CD4-positive, alpha-beta memory T cell (primary cell): ENCODE measurements at regions not wholly inside any gene's neighbourhood (a gene's known extent, or its start where the extent isn't known, plus 50 kb on each side); places are given as distances from the start of the nearest gene placed in this dataset.
"Not testable (repeated sequence)": the region's sequence is repeated elsewhere in the genome, so short reads cannot be mapped to it uniquely, and the experiment has no call there.

Experiments used
- CTCF ChIA-PET: fragments of 350-600 bp; sonication (Branson Sonifier 250); formaldehyde crosslinking; loops from one replicate; lab custom pipeline; 2021; ENCODE audit warnings: inconsistent platforms; ENCODE audit not compliant: partially characterized antibody; lab: Charles Lee
- POLR2A ChIA-PET: fragments of 350-600 bp; sonication (Branson Sonifier 250); formaldehyde crosslinking; loops from one replicate; lab custom pipeline; 2021; ENCODE audit not compliant: partially characterized antibody; lab: Charles Lee
- DNase-seq, 5 donors: peaks; one replicate each; pipeline versions ENCODE4 v3.0.0 to v3.0.0-alpha.2; 2020 to 2022; ENCODE audit warnings: mixed read lengths in 1 of 5
- H3K27ac ChIP-seq: one replicate; pipeline ENCODE4 v1.7.0; 2013; ENCODE audit warnings: low read depth, low read length
- H3K27me3 ChIP-seq: 2 replicates; pipeline ENCODE4 v1.7.0; 2013; ENCODE audit warnings: mild to moderate bottlenecking, low read length, moderate library complexity; ENCODE audit not compliant: insufficient read depth
- H3K36me3 ChIP-seq: 2 replicates; pipeline ENCODE4 v1.7.0; 2013; ENCODE audit warnings: mild to moderate bottlenecking, low read length, moderate library complexity; ENCODE audit not compliant: insufficient read depth
- H3K4me1 ChIP-seq: 2 replicates; pipeline ENCODE4 v1.7.0; 2013; ENCODE audit warnings: mild to moderate bottlenecking, low read length, moderate library complexity; ENCODE audit not compliant: insufficient read depth
- H3K4me3 ChIP-seq, 2 donors: one replicate each; pipeline ENCODE4 v1.7.0; 2013; ENCODE audit warnings: low read length in 2 of 2, mild to moderate bottlenecking in 1 of 2
- H3K9me3 ChIP-seq, 2 donors: one replicate each; pipeline ENCODE4 v1.7.0; 2013; ENCODE audit warnings: low read length in 2 of 2, control low read depth in 1 of 2; ENCODE audit not compliant: control insufficient read depth in 1 of 2
- H3K27ac Mint-ChIP-seq, 7 donors: one replicate each; pipeline ENCODE4 v1.8.0; 2020 to 2021; ENCODE audit warnings: mixed read lengths in 7 of 7, mild to moderate bottlenecking in 6 of 7, inconsistent platforms in 3 of 7, moderate library complexity in 3 of 7
- H3K27me3 Mint-ChIP-seq, 2 donors: one replicate each; pipeline ENCODE4 v1.8.0; 2020 to 2021; ENCODE audit warnings: mixed read lengths in 2 of 2
- H3K36me3 Mint-ChIP-seq, 2 donors: one replicate each; pipeline ENCODE4 v1.8.0; 2020 to 2021; ENCODE audit warnings: mixed read lengths in 2 of 2, inconsistent platforms in 1 of 2, mild to moderate bottlenecking in 1 of 2
- H3K4me1 Mint-ChIP-seq, 4 donors: one replicate each; pipeline ENCODE4 v1.8.0; 2020 to 2021; ENCODE audit warnings: mixed read lengths in 4 of 4, mild to moderate bottlenecking in 1 of 4
- H3K4me3 Mint-ChIP-seq, 8 donors: one replicate each; pipeline ENCODE4 v1.8.0; 2020 to 2021; ENCODE audit warnings: mixed read lengths in 8 of 8, mild to moderate bottlenecking in 7 of 8, moderate library complexity in 6 of 8, inconsistent platforms in 3 of 8
- H3K9me3 Mint-ChIP-seq, 8 donors: one replicate each; pipeline ENCODE4 v1.8.0; 2020 to 2021; ENCODE audit warnings: mixed read lengths in 8 of 8, mild to moderate bottlenecking in 5 of 8, inconsistent platforms in 3 of 8, moderate library complexity in 1 of 8
- intact Hi-C: fragments of 100-400 bp; cut with micrococcal nuclease; formaldehyde crosslinking; loops from one replicate; pipeline ENCODE4 v1.15.1; 2023

DNA sequence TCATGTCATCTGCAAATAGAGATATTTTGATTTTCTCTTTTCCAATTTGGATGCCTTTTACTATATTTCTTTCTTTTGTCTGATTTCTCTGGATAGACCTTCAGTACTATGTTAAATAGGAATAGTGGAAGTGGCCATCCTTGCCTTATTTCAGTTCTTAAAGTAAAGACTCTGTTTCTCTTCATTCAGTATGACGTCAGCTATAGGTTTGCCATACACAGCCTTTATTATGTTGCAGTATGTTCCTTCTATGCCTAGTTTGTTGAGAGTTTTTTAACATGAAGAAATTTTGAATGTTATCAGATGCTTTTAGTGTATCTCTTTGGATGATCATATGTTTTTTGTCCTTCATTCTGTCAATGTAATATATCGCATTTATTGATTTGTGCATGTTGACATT lies 566.7 kb upstream of the ROBO1 start:
- CTCF ChIA-PET = no interaction called here
- H3K27me3 ChIP-seq = no peaks in the 10 kb centered on the region
- no peaks in the 10 kb centered on the region for H3K27me3 Mint-ChIP-seq
- H3K4me1 ChIP-seq = no peaks in the 10 kb centered on the region
- intact Hi-C loops = no loop called here
- H3K9me3 Mint-ChIP-seq = peaks cover 5 to 14% (median 8%) of the 10 kb centered on the region in 8 donors
- H3K4me3 ChIP-seq = no peak overlapping the region
- H3K4me3 Mint-ChIP-seq = no peak overlapping the region
- POLR2A ChIA-PET = no interaction called here
- no peak overlapping the region for H3K27ac Mint-ChIP-seq
- no peaks in the 10 kb centered on the region for H3K4me1 Mint-ChIP-seq
- no peak for DNase-seq
- H3K27ac ChIP-seq = no peak overlapping the region
- H3K36me3 Mint-ChIP-seq = no peaks in the 10 kb centered on the region
- no peaks in the 10 kb centered on the region for H3K36me3 ChIP-seq
- H3K9me3 ChIP-seq = no peaks in the 10 kb centered on the region

DNA sequence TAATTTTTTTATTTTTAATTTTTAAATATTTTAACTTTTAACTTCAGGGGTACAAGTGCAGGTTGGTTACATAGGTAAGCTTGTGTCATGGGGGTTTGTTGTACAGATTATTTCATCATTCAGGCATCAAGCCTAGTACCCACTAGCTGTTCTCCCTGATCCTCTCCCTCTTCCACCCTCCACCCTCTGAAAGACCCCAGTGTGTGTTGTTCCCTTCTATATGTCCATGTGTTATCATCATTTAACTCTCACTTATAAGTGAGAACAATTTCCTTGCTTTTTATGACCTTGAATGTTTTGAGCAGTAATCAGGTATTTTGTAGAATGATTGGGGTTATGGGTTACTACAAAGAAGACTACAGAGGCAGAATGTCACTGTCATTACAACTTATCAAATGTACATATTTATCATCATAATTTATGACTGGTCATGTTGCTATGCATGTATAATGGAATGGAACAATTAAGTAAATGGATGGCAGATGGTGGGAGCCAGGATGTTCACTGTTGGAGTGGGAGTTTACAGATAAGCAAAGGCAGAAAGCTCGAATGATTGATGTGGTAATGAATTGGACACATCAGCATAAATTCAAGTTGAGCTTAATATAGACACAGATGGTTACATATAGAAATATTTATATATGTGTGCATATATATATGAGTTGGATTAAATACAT lies 563.8 kb upstream of the ROBO1 start:
- no peaks in the 10 kb centered on the region for H3K4me1 Mint-ChIP-seq

DNA sequence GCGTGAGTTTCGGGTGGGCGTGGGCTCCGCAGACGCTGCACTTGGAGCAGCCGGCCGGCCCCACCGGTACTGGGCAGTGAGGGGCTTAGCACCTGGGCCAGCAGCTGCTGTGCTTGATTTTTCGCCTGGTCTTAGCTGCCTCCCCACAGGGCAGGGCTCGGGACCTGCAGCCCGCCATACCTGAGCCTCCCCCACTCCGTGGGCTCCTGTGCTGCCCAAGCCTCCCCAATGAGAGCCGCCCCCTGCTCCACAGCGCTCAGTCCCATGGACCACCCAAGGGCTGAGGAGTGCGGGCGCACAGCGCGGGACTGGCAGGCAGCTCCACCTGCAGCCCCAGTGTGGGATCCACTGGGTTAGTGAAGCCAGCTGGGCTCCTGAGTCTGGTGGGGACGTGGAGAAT lies 546.7 kb upstream of the ROBO1 start:
- H3K36me3 ChIP-seq, CTCF ChIA-PET, intact Hi-C loops: not testable (repeated sequence)

More for the DNA sequence above, 563.8 kb upstream of the ROBO1 start:
- no peak overlapping the region for H3K4me3 ChIP-seq
- Mint-ChIP-seq H3K27ac (no peak overlapping the region), H3K9me3 (peaks cover 0 to 15% (median 9%) of the 10 kb centered on the region in 8 donors), H3K4me3 (no peak overlapping the region), H3K36me3 (no peaks in the 10 kb centered on the region), H3K27me3 (no peaks in the 10 kb centered on the region)
- intact Hi-C loops = no loop called here
- no peaks in the 10 kb centered on the region for H3K27me3 ChIP-seq
- H3K27ac ChIP-seq = no peak overlapping the region
- no peaks in the 10 kb centered on the region for H3K36me3 ChIP-seq
- H3K4me1 ChIP-seq = no peaks in the 10 kb centered on the region
- POLR2A ChIA-PET = no interaction called here
- H3K9me3 ChIP-seq = no peaks in the 10 kb centered on the region
- DNase-seq = no peak
- CTCF ChIA-PET = no interaction called here

DNA sequence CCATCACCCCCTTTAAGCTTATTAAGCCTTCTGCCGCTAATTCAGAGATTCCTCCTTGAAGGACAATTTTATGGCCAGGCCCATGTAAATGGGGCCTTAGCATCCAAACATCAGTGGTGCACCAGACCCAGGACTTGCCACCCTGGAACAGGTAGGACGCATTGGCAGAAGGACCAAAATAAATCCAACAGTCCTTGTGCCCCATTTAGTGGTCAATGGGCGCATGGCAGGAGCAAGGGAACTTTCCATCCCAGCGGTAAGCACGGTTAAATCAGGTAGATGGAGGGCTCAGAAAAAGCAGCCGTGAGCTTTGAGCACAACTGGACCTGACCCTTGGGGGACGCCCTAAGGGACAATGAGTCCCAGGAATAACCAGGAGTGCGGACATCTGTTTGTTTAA lies 540.8 kb upstream of the ROBO1 start:
- intact Hi-C loops = no loop called here
- Histone ChIP-seq H3K27me3 (no peaks in the 10 kb centered on the region), H3K9me3 (peaks cover 0 to 9% of the 10 kb centered on the region in 2 donors), H3K4me3 (no peak overlapping the region), H3K36me3 (no peaks in the 10 kb centered on the region), H3K27ac (no peak overlapping the region), H3K4me1 (no peaks in the 10 kb centered on the region)
- no peak for DNase-seq
- H3K9me3 Mint-ChIP-seq = peaks cover 0 to 37% (median 21%) of the 10 kb centered on the region in 8 donors
- H3K36me3 Mint-ChIP-seq = no peaks in the 10 kb centered on the region
- no peaks in the 10 kb centered on the region for H3K27me3 Mint-ChIP-seq
- CTCF ChIA-PET = no interaction called here
- no peaks in the 10 kb centered on the region for H3K4me1 Mint-ChIP-seq
- no peak overlapping the region for H3K27ac Mint-ChIP-seq
- H3K4me3 Mint-ChIP-seq = no peak overlapping the region
- POLR2A ChIA-PET = no interaction called here

More for the DNA sequence above, 546.7 kb upstream of the ROBO1 start:
- H3K27ac ChIP-seq, H3K27ac Mint-ChIP-seq, H3K27me3 ChIP-seq, DNase-seq, POLR2A ChIA-PET, H3K4me1 ChIP-seq, H3K4me3 Mint-ChIP-seq, H3K27me3 Mint-ChIP-seq, H3K36me3 Mint-ChIP-seq, H3K4me1 Mint-ChIP-seq, H3K9me3 ChIP-seq, H3K4me3 ChIP-seq: not testable (repeated sequence)
- peaks cover 5 to 41% (median 26%) of the 10 kb centered on the region in 8 donors for H3K9me3 Mint-ChIP-seq

DNA sequence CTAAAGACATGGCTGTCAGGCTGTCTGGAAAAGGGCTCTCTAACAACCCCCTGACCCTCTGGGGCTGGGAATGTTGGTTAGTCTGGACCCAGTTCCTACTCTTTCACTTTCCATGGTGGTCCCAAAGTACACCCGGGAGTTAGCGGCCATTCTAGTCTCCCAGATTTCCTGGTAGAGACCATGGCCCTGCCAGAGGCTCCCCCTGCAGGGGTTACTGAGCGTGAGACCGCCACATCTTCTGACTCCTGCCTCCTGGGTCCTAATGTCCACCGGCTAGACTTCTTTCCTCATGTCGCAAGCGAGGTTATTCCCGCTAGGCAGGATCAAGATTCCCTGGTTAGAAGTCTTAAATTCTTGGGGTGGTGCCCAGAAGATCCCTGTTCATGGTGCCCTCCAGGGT lies 540.0 kb upstream of the ROBO1 start:
- H3K4me3 Mint-ChIP-seq = no peak overlapping the region
- H3K27me3 Mint-ChIP-seq = no peaks in the 10 kb centered on the region
- intact Hi-C loops = no loop called here
- DNase-seq = no peak
- Histone ChIP-seq H3K4me3 (no peak overlapping the region), H3K27me3 (no peaks in the 10 kb centered on the region), H3K27ac (no peak overlapping the region), H3K36me3 (no peaks in the 10 kb centered on the region), H3K4me1 (no peaks in the 10 kb centered on the region), H3K9me3 (peaks cover 0 to 9% of the 10 kb centered on the region in 2 donors)
- H3K9me3 Mint-ChIP-seq = peaks cover 0 to 32% (median 19%) of the 10 kb centered on the region in 8 donors
- ChIA-PET POLR2A (no interaction called here), CTCF (no interaction called here)
- H3K4me1 Mint-ChIP-seq = no peaks in the 10 kb centered on the region
- no peaks in the 10 kb centered on the region for H3K36me3 Mint-ChIP-seq
- H3K27ac Mint-ChIP-seq = no peak overlapping the region

DNA sequence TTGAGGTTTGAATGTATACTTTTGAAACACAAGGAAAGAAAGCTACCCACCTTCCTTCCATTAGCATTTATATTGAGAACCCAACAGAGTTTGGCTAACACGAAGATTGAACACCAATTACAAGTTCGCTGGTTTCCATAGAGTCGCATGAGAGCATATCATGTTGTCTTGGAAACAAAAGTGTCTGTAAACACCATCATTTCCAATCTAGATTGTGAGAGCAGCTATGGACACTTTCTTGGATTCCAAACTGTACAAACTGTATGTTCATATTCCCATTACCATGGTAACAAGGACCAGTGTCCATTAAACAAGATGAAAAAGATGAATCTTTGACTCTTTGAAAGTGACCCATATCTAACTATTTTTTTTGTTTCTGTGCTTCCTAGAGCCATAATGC lies 529.9 kb upstream of the ROBO1 start:
- H3K27me3 Mint-ChIP-seq = no peaks in the 10 kb centered on the region
- H3K4me3 Mint-ChIP-seq = no peak overlapping the region
- Histone ChIP-seq H3K4me3 (no peak overlapping the region), H3K9me3 (no peaks in the 10 kb centered on the region), H3K36me3 (no peaks in the 10 kb centered on the region), H3K4me1 (no peaks in the 10 kb centered on the region), H3K27me3 (no peaks in the 10 kb centered on the region), H3K27ac (no peak overlapping the region)
- H3K27ac Mint-ChIP-seq = no peak overlapping the region
- no peaks in the 10 kb centered on the region for H3K36me3 Mint-ChIP-seq
- no peak for DNase-seq
- no peaks in the 10 kb centered on the region for H3K4me1 Mint-ChIP-seq
- ChIA-PET POLR2A (no interaction called here), CTCF (no interaction called here)
- intact Hi-C loops = no loop called here
- peaks cover 4 to 23% (median 9%) of the 10 kb centered on the region in 8 donors for H3K9me3 Mint-ChIP-seq

DNA sequence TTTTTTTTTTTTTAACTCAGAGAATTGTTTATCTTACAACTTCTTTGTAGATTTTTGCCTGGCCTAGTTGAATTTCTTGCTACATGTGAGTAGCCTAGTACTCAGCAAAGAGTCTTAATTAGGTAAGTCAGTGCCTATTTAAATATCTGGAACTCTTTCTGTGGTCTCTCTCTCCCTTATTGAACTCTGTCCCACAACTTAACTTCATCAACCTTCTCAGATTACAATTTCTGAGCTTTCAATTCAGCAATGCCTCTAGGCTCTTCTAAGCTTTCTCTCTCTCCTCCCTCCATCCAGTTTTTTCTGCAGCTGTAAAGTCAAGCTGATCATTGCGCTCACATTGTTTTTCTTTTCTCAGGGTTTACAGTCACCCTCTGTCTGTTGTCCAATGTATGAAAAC lies 517.6 kb upstream of the ROBO1 start:
- Mint-ChIP-seq H3K4me1 (no peaks in the 10 kb centered on the region), H3K9me3 (peaks cover 5 to 16% (median 9%) of the 10 kb centered on the region in 8 donors), H3K27ac (no peak overlapping the region), H3K4me3 (no peak overlapping the region), H3K36me3 (no peaks in the 10 kb centered on the region), H3K27me3 (no peaks in the 10 kb centered on the region)
- H3K9me3 ChIP-seq = peaks cover 0 to 4% of the 10 kb centered on the region in 2 donors
- no peaks in the 10 kb centered on the region for H3K4me1 ChIP-seq
- no peak for DNase-seq
- H3K4me3 ChIP-seq = no peak overlapping the region
- H3K36me3 ChIP-seq = no peaks in the 10 kb centered on the region
- intact Hi-C loops = no loop called here
- H3K27ac ChIP-seq = no peak overlapping the region
- no peaks in the 10 kb centered on the region for H3K27me3 ChIP-seq
- ChIA-PET CTCF (no interaction called here), POLR2A (no interaction called here)
